HepG2 (cell line): ENCODE measurements at regions not wholly inside any gene's neighbourhood (a gene's known extent, or its start where the extent isn't known, plus 50 kb on each side); places are given as distances from the start of the nearest gene placed in this dataset.

Experiments
- ATAC-seq: fragments of 200-7000 bp; cut with Tn5 transposase; 3 replicates; pipeline ENCODE4 v1.9.1; 2020; ENCODE audit warnings: mild to moderate bottlenecking, moderate library complexity
- BruUV-seq: library from RNA; stranded (reverse); fragments of 400-500 nt; replicated peaks from 2 replicates; lab custom pipeline; 2021; lab: Mats Ljungman, UMichigan
- CTCF ChIA-PET: fragments of 300-600 bp; formaldehyde crosslinking; extraction: SDS; loops from one replicate; lab custom pipeline; 2021; ENCODE audit warnings: low total read pairs, inconsistent platforms, low intra/inter-chr PET ratio; lab: Yijun Ruan, JAX
- POLR2A ChIA-PET: fragments of 350-600 bp; sonication (Branson Sonifier 250); formaldehyde crosslinking; loops from one replicate; lab custom pipeline; 2020; ENCODE audit warnings: antibody characterized with exemption, inconsistent platforms; lab: Yijun Ruan, JAX
- DNase-seq: peaks from one replicate; pipeline ENCODE4 v3.0.0-alpha.2; 2015; ENCODE audit warnings: low spot score
- FAIRE-seq: peaks from 3 replicates; lab custom pipeline; 2011; peaks lifted over from hg19 to GRCh38; lab: Jason Lieb, UNC
- H2AFZ ChIP-seq: one replicate; pipeline ENCODE4 v1.6.1; 2011; ENCODE audit warnings: low read length, inconsistent platforms
- H3K27ac ChIP-seq: fragments of 300-600 bp; 3 replicates; pipeline ENCODE4 v1.8.0; 2011; ENCODE audit warnings: mixed run types, mild to moderate bottlenecking, mixed read lengths, low read length, inconsistent platforms; ENCODE audit not compliant: insufficient read depth; ENCODE audit errors: extremely low read length
- H3K27me3 ChIP-seq, 2 experiments: fragments of 200-600 bp in 1 of 2; 2 replicates in 1 of 2; 3 replicates in 1 of 2; pipeline versions ENCODE4 v1.6.0 to v1.8.0; 2011; ENCODE audit warnings: low read length in 2 of 2, mild to moderate bottlenecking in 2 of 2, moderate library complexity in 2 of 2, inconsistent platforms in 1 of 2; ENCODE audit not compliant: insufficient read depth in 2 of 2, control insufficient read depth in 1 of 2
- H3K36me3 ChIP-seq, 2 experiments: fragments of 200-600 bp in 1 of 2; replicated peaks in 1 of 2; 2 replicates in 1 of 2; 3 replicates in 1 of 2; pipeline versions ENCODE4 v1.5.1 to v1.8.0; 2011; ENCODE audit warnings: low read length in 2 of 2, inconsistent platforms in 1 of 2; ENCODE audit not compliant: insufficient read depth in 2 of 2, control insufficient read depth in 1 of 2
- H3K4me1 ChIP-seq: 2 replicates; pipeline ENCODE4 v1.5.1; 2012; ENCODE audit warnings: low read length, inconsistent platforms; ENCODE audit not compliant: insufficient read depth
- H3K4me2 ChIP-seq: 2 replicates; pipeline ENCODE4 v1.6.0; 2011; ENCODE audit warnings: low read depth, low read length, inconsistent platforms
- H3K4me3 ChIP-seq, 3 experiments: fragments of 200-600 bp in 1 of 3; sonication (generic), shearing (Covaris generic) in 1 of 3; replicated peaks in 1 of 3; 2 replicates each; pipeline ENCODE4 v1.5.1; 2011 to 2016; ENCODE audit warnings: low read length in 3 of 3, inconsistent platforms in 2 of 3, low read depth in 2 of 3, mild to moderate bottlenecking in 2 of 3, control low read depth in 1 of 3, mixed read lengths in 1 of 3; ENCODE audit not compliant: insufficient read depth in 1 of 3
- H3K79me2 ChIP-seq: one replicate; pipeline ENCODE4 v1.6.1; 2011; ENCODE audit warnings: low read length, inconsistent platforms; ENCODE audit not compliant: insufficient read depth
- H3K9ac ChIP-seq: 2 replicates; pipeline ENCODE4 v1.6.0; 2011; ENCODE audit warnings: mild to moderate bottlenecking, low read depth, low read length, inconsistent platforms; ENCODE audit not compliant: insufficient read depth
- H3K9me3 ChIP-seq: 2 replicates; pipeline ENCODE4 v1.5.1; 2012; ENCODE audit warnings: mild to moderate bottlenecking, low read length
- H4K20me1 ChIP-seq: 2 replicates; pipeline ENCODE4 v1.6.0; 2011; ENCODE audit warnings: inconsistent platforms, mild to moderate bottlenecking, low read length, moderate library complexity; ENCODE audit not compliant: insufficient read depth
- HOMEZ ChIP-seq: IDR thresholded peaks from 2 replicates; pipeline ENCODE4 v1.6.1; 2016; ENCODE audit warnings: low read depth
- TIGD3 ChIP-seq: sonication (generic); formaldehyde crosslinking; IDR thresholded peaks from 2 replicates; pipeline ENCODE4 v1.5.1; 2020; ENCODE audit warnings: mild to moderate bottlenecking, missing genetic modification reagents, borderline replicate concordance
- ZNF747 ChIP-seq: sonication (generic); formaldehyde crosslinking; IDR thresholded peaks from 2 replicates; pipeline ENCODE4 v1.8.1; 2023; ENCODE audit warnings: missing genetic modification reagents, mild to moderate bottlenecking, borderline replicate concordance
- ZNF766 ChIP-seq: sonication (generic); formaldehyde crosslinking; IDR thresholded peaks from 2 replicates; pipeline ENCODE4 v1.5.0; 2020; ENCODE audit warnings: missing genetic modification reagents, borderline replicate concordance
- WGBS: methylation state at CpG from one replicate; pipeline ENCODE4 v1.1.6; 2017; ENCODE audit warnings: low lambda C conversion rate; 5-methylcytosine and 5-hydroxymethylcytosine counted together
- in situ Hi-C: cut with HindIII; loops from 2 replicates; pipeline ENCODE4 v1.10.0; 2017; ENCODE audit warnings: low pct_unique_long_range_greater_than_20kb; ENCODE audit not compliant: extremely low pct_ligation_motif_present
- intact Hi-C: fragments of 100-400 bp; cut with micrococcal nuclease; formaldehyde crosslinking; loops from one replicate; pipeline ENCODE4 v1.10.0; 2022; ENCODE audit not compliant: unreplicated experiment
- TF ChIP-seq, protein P1 (sequence below), 2 experiments: IDR thresholded peaks; 2 replicates each; pipeline ENCODE4 v1.6.1; 2011 to 2012; ENCODE audit warnings: low read length in 2 of 2, borderline replicate concordance in 1 of 2, low read depth in 1 of 2, mild to moderate bottlenecking in 1 of 2, moderate library complexity in 1 of 2

DNA sequence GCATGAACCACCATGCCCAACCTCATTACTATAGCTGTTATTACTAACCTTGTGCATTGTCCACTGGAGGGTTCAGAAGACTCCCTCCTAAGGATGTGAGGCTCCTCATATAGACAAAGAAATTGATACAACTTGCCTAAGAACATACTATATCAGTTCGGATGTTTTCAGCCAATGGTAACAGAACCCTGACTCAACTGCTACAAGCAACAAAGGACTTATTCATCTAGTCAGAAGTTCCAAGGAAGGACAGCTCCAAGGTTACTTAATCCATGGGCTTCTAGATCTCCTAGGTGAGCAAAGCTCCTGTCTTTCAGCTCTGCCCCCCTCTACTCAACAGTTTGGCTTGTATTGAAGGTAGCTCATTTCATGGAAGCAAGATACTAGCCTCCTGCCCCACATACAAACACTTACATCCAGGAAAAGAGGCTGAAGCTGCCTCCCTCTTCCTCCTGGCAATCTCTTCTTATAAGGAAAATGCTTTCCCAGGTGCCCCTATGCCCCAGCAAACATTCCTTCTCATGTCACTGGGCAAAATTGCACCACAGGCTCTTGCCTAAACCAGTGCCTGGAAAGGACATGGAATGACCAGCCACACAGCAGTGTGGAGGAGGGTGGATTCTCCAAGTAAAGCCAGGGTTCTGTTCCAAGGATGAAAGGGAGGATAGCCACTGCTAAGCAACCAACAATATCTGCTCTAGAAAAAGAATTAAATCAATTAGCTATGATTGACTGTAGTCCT, 497.8 kb downstream of the FOXO1 start:
- WGBS: 40% methylated on average over 1 of the region's 1 CpG
- Histone ChIP-seq H3K4me2 (no peak overlapping the region), H2AFZ (no peak overlapping the region), H3K36me3 (no peaks in the 10 kb centered on the region), H3K79me2 (no peaks in the 10 kb centered on the region), H3K4me3 (no peak overlapping the region), H3K9me3 (no peaks in the 10 kb centered on the region), H3K27me3 (peaks cover 0 to 5% of the 10 kb centered on the region in 2 experiments; a peak in 2 of 5 replicates), H4K20me1 (no peaks in the 10 kb centered on the region), H3K27ac (no peak overlapping the region), H3K4me1 (no peaks in the 10 kb centered on the region), H3K9ac (no peak overlapping the region)
- CTCF ChIA-PET: no interaction called here
- ATAC-seq: no peak
- TF ChIP-seq, protein P1, sequence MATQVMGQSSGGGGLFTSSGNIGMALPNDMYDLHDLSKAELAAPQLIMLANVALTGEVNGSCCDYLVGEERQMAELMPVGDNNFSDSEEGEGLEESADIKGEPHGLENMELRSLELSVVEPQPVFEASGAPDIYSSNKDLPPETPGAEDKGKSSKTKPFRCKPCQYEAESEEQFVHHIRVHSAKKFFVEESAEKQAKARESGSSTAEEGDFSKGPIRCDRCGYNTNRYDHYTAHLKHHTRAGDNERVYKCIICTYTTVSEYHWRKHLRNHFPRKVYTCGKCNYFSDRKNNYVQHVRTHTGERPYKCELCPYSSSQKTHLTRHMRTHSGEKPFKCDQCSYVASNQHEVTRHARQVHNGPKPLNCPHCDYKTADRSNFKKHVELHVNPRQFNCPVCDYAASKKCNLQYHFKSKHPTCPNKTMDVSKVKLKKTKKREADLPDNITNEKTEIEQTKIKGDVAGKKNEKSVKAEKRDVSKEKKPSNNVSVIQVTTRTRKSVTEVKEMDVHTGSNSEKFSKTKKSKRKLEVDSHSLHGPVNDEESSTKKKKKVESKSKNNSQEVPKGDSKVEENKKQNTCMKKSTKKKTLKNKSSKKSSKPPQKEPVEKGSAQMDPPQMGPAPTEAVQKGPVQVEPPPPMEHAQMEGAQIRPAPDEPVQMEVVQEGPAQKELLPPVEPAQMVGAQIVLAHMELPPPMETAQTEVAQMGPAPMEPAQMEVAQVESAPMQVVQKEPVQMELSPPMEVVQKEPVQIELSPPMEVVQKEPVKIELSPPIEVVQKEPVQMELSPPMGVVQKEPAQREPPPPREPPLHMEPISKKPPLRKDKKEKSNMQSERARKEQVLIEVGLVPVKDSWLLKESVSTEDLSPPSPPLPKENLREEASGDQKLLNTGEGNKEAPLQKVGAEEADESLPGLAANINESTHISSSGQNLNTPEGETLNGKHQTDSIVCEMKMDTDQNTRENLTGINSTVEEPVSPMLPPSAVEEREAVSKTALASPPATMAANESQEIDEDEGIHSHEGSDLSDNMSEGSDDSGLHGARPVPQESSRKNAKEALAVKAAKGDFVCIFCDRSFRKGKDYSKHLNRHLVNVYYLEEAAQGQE (IDR thresholded peaks at IDR 0.05; ENCODE audit: borderline replicate concordance in 1 of 2, low read depth in 1 of 2, low read length in 2 of 2): no peak
- no peak for TF ChIP-seq ZNF766 (CRISPR knock-in tag)
- TF ChIP-seq HOMEZ: no peak
- no peak for TF ChIP-seq ZNF747 (CRISPR knock-in tag)
- TF ChIP-seq TIGD3: no peak
- no peak for DNase-seq
- no TSS peak for BruUV-seq
- intact Hi-C loops (no loop called here), in situ Hi-C loops (no loop called here)
- POLR2A ChIA-PET: no interaction called here
- no peak for FAIRE-seq
